DND-41 (cell line): ENCODE measurements at regions not wholly inside any gene's neighbourhood (a gene's known extent, or its start where the extent isn't known, plus 50 kb on each side); places are given as distances from the start of the nearest gene placed in this dataset.
"Not testable (repeated sequence)": the region's sequence is repeated elsewhere in the genome, so short reads cannot be mapped to it uniquely, and the experiment has no call there.

Experiments
- CTCF ChIP-seq: IDR thresholded peaks from 2 replicates; pipeline ENCODE4 v1.5.1; 2012; ENCODE audit warnings: borderline replicate concordance, low read length, moderate library complexity, mild to moderate bottlenecking; ENCODE audit not compliant: poor library complexity, severe bottlenecking; ENCODE audit errors: extremely low read depth
- EZH2 ChIP-seq: IDR thresholded peaks from 3 replicates; pipeline ENCODE4 v1.6.1; 2012; ENCODE audit warnings: borderline replicate concordance, low read depth, mild to moderate bottlenecking, moderate library complexity, low read length, inconsistent platforms; ENCODE audit not compliant: severe bottlenecking

GRCh38 chr10:65052111-65052510, 1530.9 kb downstream of the REEP3 start:
- TF ChIP-seq CTCF, EZH2: not testable (repeated sequence)
